ENCODE measurements at regions not wholly inside any gene's neighbourhood (a gene's known extent, or its start where the extent isn't known, plus 50 kb on each side); places are given as distances from the start of the nearest gene placed in this dataset.

DNA sequence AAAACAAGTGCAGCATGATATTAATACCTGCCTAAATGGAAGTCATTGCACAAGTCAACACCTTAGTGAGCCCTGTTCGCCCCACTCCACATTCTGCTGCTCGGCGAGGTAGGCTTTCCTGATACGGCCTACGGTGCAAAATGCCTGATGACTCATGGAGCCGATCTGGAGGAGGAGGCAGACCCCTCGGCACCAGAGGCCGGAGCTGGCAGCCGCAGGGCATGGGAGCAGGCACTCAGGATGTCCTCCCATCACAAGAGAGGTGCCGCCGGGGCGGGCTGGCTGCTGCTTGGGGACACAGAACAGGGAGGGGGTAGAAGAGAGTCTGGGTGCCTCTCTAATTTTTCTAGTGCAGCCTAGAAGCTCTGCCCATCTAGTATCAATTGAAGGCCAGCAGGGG is 418.5 kb upstream of the MGMT start:
- ChIA-PET CTCF (no interaction called here), POLR2A (no interaction called here), RAD21 (ENCODE audit: low non-redundant PET in 1 of 2, low total read pairs in 2 of 2, uncharacterized antibody in 2 of 2, unreplicated experiment in 2 of 2) (no interaction called here)
- H2AFZ ChIP-seq (ENCODE audit: low read depth, low read length, poor library complexity, severe bottlenecking), result no peak overlapping the region
- H3K36me3 ChIP-seq (ENCODE audit: control insufficient read depth in 1 of 2, insufficient read depth in 2 of 2, low read length in 2 of 2), result no peaks in the 10 kb centered on the region
- H3K9me3 ChIP-seq (ENCODE audit: control insufficient read depth in 1 of 2, insufficient read depth in 1 of 2, low read depth in 1 of 2, low read length in 2 of 2), result no peaks in the 10 kb centered on the region; a peak in 1 of 4 replicates
- H3K4me2 ChIP-seq (ENCODE audit: low read length), result no peak overlapping the region
- no TSS peak for BruUV-seq (replicated peaks)
- no peaks in the 10 kb centered on the region; the same call in 1 of the 2 replicates for H3K27me3 ChIP-seq (ENCODE audit: insufficient read depth, low read length)
- no peaks in the 10 kb centered on the region for H4K20me1 ChIP-seq (ENCODE audit: insufficient read depth)
- H3K9me2 ChIP-seq (ENCODE audit: insufficient read depth), result no peaks in the 10 kb centered on the region
- TF ChIP-seq SP1 (IDR thresholded peaks at IDR 0.05; ENCODE audit: low read depth), result no peak
- TF ChIP-seq, protein P1, sequence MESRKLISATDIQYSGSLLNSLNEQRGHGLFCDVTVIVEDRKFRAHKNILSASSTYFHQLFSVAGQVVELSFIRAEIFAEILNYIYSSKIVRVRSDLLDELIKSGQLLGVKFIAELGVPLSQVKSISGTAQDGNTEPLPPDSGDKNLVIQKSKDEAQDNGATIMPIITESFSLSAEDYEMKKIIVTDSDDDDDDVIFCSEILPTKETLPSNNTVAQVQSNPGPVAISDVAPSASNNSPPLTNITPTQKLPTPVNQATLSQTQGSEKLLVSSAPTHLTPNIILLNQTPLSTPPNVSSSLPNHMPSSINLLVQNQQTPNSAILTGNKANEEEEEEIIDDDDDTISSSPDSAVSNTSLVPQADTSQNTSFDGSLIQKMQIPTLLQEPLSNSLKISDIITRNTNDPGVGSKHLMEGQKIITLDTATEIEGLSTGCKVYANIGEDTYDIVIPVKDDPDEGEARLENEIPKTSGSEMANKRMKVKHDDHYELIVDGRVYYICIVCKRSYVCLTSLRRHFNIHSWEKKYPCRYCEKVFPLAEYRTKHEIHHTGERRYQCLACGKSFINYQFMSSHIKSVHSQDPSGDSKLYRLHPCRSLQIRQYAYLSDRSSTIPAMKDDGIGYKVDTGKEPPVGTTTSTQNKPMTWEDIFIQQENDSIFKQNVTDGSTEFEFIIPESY (IDR thresholded peaks at IDR 0.05; ENCODE audit: extremely low read depth, insufficient replicate concordance, low read length), result no peak
- no peak for TF ChIP-seq JUND (IDR thresholded peaks at IDR 0.05)
- H3K79me2 ChIP-seq (ENCODE audit: insufficient read depth, low read length), result no peaks in the 10 kb centered on the region
- intact Hi-C loops (cut with micrococcal nuclease), result no loop called here
- ATAC-seq (no peak), DNase-seq (ENCODE audit: low read depth, low spot score) (no peak)
- H3K4me1 ChIP-seq (ENCODE audit: control insufficient read depth in 1 of 2, insufficient read depth in 2 of 2, low read length in 2 of 2), result no peaks in the 10 kb centered on the region
- H3K9ac ChIP-seq (ENCODE audit: low read length), result no peak overlapping the region
- no peak overlapping the region for H3K27ac ChIP-seq (ENCODE audit: low read depth, low read length)
- H3K4me3 ChIP-seq (replicated peaks in 1 of 2; ENCODE audit: low read depth in 1 of 2, low read length in 2 of 2), result no peak overlapping the region

DNA sequence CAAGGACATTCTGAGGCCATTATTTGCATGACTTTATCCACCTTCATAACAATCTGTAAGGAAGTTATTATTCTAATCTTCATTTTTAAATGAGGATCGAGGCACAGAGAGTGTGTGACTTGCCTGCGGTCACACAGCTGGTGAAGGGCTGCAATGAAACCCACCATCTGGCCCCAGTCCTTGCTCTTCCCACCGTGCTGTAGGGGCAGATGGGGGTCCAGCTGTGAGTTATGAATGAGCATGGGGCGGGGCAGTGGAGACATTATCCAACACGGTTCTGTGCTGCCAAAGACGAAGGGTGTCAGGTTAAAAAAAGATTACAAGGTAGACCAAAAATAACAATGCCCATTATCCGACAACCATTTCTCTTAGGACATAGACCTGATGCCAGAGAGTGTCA is 417.5 kb upstream of the MGMT start:
- Histone ChIP-seq H4K20me1 (ENCODE audit: insufficient read depth) (no peaks in the 10 kb centered on the region), H3K9me3 (ENCODE audit: control insufficient read depth in 1 of 2, insufficient read depth in 1 of 2, low read depth in 1 of 2, low read length in 2 of 2) (no peaks in the 10 kb centered on the region; a peak in 2 of 4 replicates), H3K27ac (ENCODE audit: low read depth, low read length) (no peak overlapping the region), H3K36me3 (ENCODE audit: control insufficient read depth in 1 of 2, insufficient read depth in 2 of 2, low read length in 2 of 2) (no peaks in the 10 kb centered on the region), H2AFZ (ENCODE audit: low read depth, low read length, poor library complexity, severe bottlenecking) (no peak overlapping the region), H3K4me3 (replicated peaks in 1 of 2; ENCODE audit: low read depth in 1 of 2, low read length in 2 of 2) (no peak overlapping the region), H3K4me2 (ENCODE audit: low read length) (no peak overlapping the region), H3K9ac (ENCODE audit: low read length) (no peak overlapping the region), H3K79me2 (ENCODE audit: insufficient read depth, low read length) (no peaks in the 10 kb centered on the region), H3K27me3 (ENCODE audit: insufficient read depth, low read length) (no peaks in the 10 kb centered on the region), H3K9me2 (ENCODE audit: insufficient read depth) (no peaks in the 10 kb centered on the region), H3K4me1 (ENCODE audit: control insufficient read depth in 1 of 2, insufficient read depth in 2 of 2, low read length in 2 of 2) (no peaks in the 10 kb centered on the region)
- ChIA-PET CTCF (no interaction called here), POLR2A (no interaction called here), RAD21 (ENCODE audit: low non-redundant PET in 1 of 2, low total read pairs in 2 of 2, uncharacterized antibody in 2 of 2, unreplicated experiment in 2 of 2) (no interaction called here)
- no peak for DNase-seq (ENCODE audit: low read depth, low spot score)
- intact Hi-C loops (cut with micrococcal nuclease), result no loop called here
- no peak for ATAC-seq
- no TSS peak for BruUV-seq (replicated peaks)
- no peak for TF ChIP-seq ZFX (IDR thresholded peaks at IDR 0.05)
- TF ChIP-seq JUND (IDR thresholded peaks at IDR 0.05), result no peak
- TF ChIP-seq, protein P1 (IDR thresholded peaks at IDR 0.05; ENCODE audit: extremely low read depth, insufficient replicate concordance, low read length), result no peak
- TF ChIP-seq, protein P2, sequence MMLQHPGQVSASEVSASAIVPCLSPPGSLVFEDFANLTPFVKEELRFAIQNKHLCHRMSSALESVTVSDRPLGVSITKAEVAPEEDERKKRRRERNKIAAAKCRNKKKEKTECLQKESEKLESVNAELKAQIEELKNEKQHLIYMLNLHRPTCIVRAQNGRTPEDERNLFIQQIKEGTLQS (IDR thresholded peaks at IDR 0.05), result no peak
- TF ChIP-seq CEBPB (IDR thresholded peaks at IDR 0.05; ENCODE audit: low read depth), result no peak
- TF ChIP-seq EZH2phosphoT487 (IDR thresholded peaks at IDR 0.05; ENCODE audit: borderline replicate concordance), result no peak
- TF ChIP-seq EZH2 (IDR thresholded peaks at IDR 0.05), result no peak
- TF ChIP-seq, protein P3, sequence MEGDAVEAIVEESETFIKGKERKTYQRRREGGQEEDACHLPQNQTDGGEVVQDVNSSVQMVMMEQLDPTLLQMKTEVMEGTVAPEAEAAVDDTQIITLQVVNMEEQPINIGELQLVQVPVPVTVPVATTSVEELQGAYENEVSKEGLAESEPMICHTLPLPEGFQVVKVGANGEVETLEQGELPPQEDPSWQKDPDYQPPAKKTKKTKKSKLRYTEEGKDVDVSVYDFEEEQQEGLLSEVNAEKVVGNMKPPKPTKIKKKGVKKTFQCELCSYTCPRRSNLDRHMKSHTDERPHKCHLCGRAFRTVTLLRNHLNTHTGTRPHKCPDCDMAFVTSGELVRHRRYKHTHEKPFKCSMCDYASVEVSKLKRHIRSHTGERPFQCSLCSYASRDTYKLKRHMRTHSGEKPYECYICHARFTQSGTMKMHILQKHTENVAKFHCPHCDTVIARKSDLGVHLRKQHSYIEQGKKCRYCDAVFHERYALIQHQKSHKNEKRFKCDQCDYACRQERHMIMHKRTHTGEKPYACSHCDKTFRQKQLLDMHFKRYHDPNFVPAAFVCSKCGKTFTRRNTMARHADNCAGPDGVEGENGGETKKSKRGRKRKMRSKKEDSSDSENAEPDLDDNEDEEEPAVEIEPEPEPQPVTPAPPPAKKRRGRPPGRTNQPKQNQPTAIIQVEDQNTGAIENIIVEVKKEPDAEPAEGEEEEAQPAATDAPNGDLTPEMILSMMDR (IDR thresholded peaks at IDR 0.05 in 2 of 3, conservative IDR thresholded peaks at IDR 0.05 in 1 of 3; ENCODE audit: borderline replicate concordance in 1 of 3, insufficient read depth in 1 of 3, low read depth in 2 of 3, low read length in 2 of 3), result no peak
- no peak for TF ChIP-seq EGR1 (IDR thresholded peaks at IDR 0.05; ENCODE audit: low read depth)
- no peak for TF ChIP-seq POLR2AphosphoS5 (IDR thresholded peaks at IDR 0.05; ENCODE audit: low read depth, low read length)
- TF ChIP-seq CBX3 (IDR thresholded peaks at IDR 0.05; ENCODE audit: low read depth), result no peak
- TF ChIP-seq SIN3A (IDR thresholded peaks at IDR 0.05; ENCODE audit: low read depth), result no peak
- no peak for TF ChIP-seq ELF1 (IDR thresholded peaks at IDR 0.05; ENCODE audit: borderline replicate concordance, low read depth)
- TF ChIP-seq ZNF274 (IDR thresholded peaks at IDR 0.05; ENCODE audit: low read depth, low read length), result no peak
- no peak for TF ChIP-seq FOSL1 (IDR thresholded peaks at IDR 0.05; ENCODE audit: low read depth)
